ENCODE measurements at regions not wholly inside any gene's neighbourhood (a gene's known extent, or its start where the extent isn't known, plus 50 kb on each side); places are given as distances from the start of the nearest gene placed in this dataset.

GRCh38 chr16:79662669-79663313 is 62.3 kb upstream of the MAF start:
- TF ChIP-seq CTCF (conservative IDR thresholded peaks at IDR 0.05) = no peak
- no peak for TF ChIP-seq EZH2 (IDR thresholded peaks at IDR 0.05; ENCODE audit: low read depth)

Data from PC-9 (cell line).